ENCODE measurements at regions not wholly inside any gene's neighbourhood (a gene's known extent, or its start where the extent isn't known, plus 50 kb on each side); places are given as distances from the start of the nearest gene placed in this dataset.

DNA sequence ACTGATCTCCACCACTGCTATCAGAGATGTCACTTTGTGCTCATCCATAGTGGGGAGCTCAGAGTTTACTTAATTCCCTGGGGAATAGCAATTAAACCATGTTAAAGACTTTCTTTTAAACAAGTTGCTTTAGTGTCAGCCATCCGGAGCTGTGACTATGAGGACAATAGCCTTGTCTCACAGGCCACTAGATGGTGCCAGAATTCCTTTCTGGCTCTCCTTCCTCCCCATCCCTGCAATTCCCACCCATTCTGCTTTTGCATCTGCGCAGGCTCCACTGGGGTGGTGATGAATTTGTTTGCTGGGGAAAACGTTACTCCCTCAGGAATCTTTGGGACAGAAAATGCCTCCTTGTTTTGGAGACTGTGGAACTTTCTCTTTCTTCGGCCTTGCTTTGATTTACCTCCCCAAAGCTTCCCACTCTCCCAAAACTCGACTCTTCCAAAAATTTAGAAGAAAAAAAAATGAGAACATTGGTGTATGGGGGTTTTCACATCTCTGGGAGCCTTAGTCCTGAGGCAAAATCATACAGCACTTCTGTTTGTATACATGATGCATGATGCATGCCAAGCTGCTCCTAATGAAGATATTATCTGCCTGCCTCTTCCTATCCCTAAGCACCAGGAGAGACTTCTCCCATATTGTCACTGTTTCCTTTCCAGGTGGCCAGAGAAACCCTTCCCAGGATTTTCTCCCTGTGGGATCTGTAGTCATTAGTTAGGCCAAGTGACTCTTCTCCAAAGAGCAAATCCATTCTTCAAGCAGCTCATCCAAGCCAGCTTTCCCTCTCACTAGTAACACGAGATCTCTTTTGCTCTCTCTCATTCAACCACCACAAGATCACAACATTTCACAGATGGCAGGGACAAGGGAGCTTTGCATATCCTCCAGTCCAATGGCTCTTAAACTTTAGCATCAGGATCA is 466.1 kb downstream of the TLR4 start:
- peak; percentile 30 to 59 for DNase-seq (ENCODE audit: low read depth in 2 of 2)

DNA sequence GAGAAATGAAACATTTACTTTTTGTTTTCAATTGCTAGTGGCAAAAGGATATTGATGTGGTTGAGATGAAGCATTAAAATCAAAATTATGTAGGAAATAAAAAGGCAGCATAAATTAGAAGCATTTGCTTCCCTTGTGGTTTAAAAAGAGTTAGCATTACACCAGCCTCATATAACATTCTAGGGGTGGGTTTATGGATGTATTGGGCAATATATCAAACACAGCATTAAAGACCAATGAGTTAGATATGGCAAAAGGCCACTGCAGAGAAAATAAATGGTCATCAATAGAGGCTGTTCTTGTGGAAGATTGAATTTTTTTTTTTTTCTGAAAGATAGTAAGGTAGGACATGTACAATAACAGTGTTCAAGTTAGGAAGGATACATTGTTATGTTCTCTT is 473.0 kb downstream of the TLR4 start:
- DNase-seq (ENCODE audit: low read depth in 2 of 2): no peak

DNA sequence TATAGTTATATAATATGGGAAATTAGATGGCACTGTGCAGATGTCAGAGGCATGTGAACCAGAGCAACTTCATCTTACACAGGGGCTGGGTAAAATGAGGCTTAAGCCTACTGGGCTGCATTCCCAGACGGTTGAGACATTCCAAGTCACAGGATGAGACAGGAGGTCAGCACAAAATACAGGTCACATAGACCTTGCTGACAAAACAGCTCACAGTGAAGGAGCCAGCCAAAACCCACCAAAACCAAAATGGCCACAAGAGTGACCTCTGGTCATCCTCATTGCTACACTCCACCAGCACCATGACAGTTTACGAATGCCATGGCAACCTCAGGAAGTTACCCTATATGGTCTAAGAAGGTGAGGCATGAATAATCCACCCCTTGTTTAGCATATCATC is 479.4 kb downstream of the TLR4 start:
- DNase-seq (ENCODE audit: low read depth in 2 of 2): no peak

DNA sequence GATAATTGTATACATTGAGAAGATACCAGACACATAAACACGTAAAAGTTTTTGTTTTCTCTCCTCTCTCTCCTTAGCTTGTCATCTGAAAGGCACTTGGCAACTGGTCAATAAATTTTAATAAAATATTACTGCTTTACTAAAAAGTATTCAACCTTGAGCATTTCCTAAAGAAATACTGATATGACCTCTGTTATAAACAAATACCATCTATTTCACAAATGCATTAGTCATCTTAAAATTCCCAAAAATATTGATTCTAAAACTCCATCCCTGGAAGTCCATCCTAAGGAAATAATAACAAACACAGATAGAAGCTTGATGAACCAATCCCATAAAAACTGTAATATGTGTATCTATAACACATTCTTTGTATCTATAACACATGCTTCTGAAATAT is 483.2 kb downstream of the TLR4 start:
- DNase-seq (ENCODE audit: low read depth in 2 of 2): no peak

DNA sequence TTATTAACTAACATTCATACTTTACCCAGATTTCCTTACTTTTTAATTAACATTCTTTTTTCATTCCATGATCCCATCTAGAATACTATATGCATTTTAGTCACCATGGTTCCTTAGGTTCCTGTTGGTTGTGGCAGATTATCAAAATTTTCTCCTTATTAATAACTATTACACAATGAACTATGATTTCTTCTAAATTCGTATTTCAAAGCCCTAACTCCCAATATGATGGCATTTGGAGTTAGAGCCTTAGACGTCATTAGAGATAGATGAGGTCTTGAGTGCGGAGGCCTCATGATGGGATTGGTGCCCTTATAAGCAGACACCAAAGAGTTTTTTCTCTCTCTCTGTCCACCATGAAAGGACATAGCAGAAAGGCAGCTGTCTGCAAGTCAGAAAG is 485.4 kb downstream of the TLR4 start:
- DNase-seq (ENCODE audit: low read depth in 2 of 2): no peak

DNA sequence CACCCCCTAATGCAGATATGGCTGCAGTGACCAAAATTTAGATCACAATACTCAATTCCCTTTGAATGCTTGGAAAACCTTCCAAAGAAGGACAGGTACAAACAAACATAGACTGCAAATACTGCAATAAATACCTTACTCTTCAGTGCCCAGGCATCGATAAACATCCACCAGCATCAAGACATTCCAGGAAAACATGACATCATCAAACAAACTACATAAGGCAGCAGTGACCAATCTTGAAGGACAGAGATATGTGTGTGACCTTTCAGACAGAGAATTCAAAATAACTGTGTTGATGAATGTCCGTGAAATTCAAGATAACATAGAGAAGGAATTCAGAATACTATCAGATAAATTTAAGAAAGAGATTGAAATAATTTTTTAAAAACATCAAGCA is 488.6 kb downstream of the TLR4 start:
- no peak for DNase-seq (ENCODE audit: low read depth in 2 of 2)

DNA sequence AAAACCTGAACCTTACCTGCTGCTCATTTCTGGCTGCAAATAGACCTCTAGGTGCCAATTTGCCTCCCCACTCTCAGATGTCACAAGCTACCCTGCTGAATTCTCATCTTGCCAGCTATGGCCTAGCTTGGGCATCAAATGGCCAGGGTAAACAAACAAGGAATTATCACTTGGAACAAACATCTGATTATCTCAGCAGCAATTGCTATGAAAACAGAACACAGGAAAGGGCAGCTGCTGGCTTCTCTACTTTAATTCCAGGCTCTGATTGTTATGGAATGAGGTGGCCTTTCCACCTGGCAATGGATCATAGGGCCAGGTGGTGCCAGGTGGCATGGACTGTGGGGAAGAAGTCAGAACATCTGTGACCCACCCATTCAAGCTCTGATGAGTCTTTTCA is 505.1 kb downstream of the TLR4 start:
- DNase-seq (ENCODE audit: low read depth in 2 of 2): no peak

DNA sequence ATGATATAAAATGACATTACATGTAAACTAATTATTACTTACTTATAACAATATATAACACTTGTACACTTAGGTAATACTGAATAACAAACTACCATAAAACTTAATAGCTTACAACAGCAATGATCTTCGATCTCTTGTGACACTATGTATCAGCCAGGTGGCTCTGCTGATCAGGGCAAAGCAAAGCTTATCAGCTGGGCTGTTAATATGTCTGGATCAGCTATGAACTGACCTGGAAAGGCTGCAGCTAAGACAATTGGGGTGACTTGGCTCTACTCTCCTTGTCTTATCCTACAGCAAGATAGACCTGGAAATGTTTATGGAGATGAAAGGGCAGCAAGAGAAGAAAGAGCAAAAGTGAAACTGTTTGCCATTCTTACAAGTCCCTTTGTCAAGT is 511.3 kb downstream of the TLR4 start:
- no peak for DNase-seq (ENCODE audit: low read depth in 2 of 2)

DNA sequence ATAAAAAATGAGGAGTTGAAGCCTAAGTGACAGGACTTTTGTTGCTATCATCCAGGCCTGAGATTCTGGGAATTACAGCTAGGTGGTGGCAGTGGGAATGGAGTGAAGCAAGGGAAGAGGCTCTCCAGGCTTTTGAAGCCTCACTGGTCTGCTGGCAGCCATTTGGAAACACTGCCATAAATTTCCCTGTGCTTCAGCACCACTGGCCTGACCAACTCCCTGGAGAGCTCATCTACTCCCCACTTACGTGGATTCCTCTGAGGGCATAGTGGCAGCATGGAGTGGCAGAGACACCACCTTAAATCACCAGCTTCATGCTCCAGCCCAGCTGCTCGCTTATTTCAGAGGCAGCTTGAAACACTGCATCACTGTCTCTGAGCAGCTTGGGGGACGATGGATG is 518.2 kb downstream of the TLR4 start:
- no peak for DNase-seq (ENCODE audit: low read depth in 2 of 2)

DNA sequence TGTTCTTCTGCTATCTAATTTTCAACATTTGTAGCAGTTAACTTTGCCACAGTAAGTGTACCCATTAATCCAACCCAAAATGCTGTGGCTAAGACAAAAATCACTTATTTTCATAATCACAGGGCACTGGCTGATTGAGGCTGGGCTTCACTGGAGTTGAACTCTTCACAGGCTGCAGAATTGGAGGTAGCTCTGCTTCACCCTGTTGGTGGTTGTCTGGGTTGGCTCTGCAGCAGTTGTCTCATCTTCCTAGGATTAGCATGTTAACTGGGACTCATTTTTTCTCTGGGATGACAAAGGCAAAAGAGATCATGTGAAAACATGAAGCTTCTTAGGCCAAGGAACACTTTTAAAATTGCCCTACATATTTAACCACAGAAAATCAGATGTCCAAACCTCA is 518.9 kb downstream of the TLR4 start:
- no peak for DNase-seq (ENCODE audit: low read depth in 2 of 2)

DNA sequence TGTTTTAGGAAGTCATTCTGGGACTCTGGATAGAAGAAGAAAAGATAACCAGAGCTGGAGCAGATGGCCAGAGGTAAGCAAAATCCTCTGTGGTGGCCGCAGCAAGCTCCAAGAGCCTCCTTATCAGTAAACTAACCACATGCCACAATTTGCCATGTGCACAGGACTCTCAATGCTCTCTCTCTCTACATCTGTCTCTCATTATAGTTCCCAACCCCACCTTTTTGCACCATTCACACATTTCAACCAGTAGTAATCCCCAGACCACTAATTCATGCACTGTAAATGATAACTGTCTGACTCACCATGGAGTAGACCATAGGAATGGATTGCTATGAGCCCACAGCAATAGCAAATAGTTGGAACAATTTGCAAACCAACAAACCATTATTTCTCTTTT is 526.1 kb downstream of the TLR4 start:
- no peak for DNase-seq (ENCODE audit: low read depth in 2 of 2)

DNA sequence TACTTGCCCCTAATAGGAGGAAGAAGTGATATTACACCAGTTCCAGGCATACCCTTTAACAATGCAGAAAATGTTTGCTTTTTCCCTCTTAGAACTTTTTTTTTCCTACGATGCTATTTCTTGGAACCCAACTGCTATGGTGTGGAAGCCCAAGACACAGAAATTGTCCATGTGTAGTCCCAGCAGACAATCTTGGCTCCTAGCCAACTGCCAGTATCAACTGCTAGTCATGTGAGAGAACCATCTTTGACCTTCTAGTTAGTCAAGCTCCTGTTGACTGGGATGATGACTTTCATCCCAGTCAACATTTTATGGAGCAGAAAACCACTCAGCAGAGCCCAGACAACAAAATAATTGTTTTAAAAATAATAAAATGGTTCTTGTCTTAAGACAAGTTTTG is 532.4 kb downstream of the TLR4 start:
- DNase-seq (ENCODE audit: low read depth in 2 of 2): no peak

DNA sequence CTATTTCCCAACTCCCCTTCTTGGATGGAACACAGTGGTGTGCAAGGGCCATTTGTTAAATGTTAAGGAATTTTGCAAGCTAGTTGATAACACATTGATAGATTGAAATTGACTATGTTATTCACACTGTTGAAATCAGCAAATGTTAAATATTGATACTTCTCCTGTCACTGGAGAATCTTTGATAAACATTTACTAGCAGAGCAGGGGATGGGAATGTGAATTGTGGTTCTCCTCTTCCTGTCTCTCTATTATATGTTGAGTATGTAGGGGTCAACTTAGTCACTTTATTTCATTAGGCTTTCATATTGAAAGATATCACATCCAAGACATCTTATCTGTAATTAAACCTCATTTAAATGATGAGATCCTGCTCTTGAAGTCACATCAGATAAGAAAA is 533.9 kb downstream of the TLR4 start:
- no peak for DNase-seq (ENCODE audit: low read depth in 2 of 2)

DNA sequence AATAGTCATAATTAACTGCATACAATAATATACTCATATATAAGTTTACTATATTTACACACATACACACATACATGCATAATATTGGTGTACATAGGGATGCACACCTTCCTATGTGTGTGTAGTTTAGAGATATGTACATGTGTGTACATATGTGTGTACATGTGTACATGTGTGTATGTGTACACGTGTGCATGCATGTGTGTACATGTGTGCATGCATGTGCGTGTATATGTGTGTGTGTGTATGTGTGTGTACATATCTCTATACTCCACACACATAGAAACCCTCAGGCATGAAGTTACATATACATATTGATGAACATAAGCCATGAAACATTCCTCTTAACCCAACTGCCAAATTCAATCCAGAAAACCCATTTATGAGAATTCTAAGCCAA is 547.8 kb downstream of the TLR4 start:
- DNase-seq (ENCODE audit: low read depth in 2 of 2): no peak

DNA sequence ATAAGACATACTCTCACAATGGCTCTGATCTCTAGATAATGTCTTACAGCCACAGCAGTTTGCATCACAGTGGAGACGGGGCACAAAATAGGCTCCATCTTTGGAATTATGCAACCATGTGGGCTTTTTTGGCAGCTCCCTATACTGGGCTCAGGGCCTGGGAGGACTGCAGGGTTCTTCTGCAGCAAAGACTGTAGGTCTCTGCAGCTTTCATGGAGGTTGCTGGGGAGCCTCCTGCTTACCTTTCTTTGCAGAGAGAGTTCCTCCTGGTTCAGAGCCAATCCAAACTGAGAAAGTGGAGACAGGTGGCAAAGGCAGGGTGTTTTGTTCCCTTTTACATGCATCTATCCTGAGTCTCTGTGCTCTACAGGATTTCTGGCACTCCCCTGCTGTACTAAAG is 558.0 kb downstream of the TLR4 start:
- DNase-seq (ENCODE audit: low read depth in 2 of 2): no peak

DNA sequence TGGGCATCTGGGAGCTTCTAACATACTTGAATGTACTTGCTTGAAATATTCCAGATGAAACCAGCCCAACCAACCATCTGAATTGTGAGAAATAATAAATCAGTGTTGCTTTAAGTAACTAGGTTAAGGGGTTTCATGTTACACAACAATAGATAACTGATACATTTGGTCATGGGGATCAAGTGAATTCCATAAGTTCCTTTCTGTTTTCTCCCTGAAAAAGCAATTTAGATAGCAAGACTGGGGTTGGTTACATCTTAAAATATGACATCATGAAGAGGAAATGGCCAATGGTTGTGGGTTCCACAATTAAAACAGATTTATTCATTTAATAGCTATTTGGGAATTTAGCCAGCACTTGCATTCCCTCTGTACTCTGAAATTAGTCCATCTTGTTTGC is 559.7 kb downstream of the TLR4 start:
- no peak for DNase-seq (ENCODE audit: low read depth in 2 of 2)

DNA sequence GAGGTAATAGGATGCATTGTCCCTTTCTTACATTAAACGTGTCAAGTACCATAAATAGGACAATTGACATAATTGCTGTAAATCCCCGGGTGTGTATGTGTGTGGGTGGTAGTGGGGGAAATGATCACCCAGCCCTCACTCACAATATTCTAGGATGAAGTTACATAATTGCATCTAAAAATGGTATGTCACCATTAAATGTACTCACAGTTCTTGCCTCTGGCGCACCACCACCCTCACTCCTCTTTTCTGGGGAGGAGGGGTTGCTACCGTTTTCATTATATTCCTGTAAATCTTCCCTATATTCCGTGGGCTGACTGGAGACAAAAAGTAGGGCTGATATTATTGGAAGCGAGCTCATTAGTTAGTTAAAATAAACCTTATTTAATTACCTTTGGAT is 563.8 kb downstream of the TLR4 start:
- DNase-seq (ENCODE audit: low read depth in 2 of 2): no peak

DNA sequence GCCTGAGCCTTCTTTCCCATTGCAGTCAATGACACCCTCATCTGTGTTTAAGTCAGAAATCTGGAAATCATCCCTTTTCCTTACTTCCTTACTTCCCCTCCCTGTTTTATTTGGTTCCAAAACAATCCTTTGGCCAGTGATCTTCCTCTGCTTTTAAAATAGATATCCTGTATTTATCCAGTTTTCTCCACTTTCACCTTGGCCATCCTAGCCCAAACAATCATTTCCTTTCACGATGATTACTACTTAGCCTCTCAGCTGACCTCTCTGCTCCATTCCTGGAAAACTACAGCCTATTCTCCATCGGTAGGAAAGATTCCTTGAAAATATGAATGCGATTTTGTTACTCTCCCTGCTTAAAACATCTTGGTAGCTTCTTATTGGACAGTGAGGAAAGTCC is 565.4 kb downstream of the TLR4 start:
- no peak for DNase-seq (ENCODE audit: low read depth in 2 of 2)

DNA sequence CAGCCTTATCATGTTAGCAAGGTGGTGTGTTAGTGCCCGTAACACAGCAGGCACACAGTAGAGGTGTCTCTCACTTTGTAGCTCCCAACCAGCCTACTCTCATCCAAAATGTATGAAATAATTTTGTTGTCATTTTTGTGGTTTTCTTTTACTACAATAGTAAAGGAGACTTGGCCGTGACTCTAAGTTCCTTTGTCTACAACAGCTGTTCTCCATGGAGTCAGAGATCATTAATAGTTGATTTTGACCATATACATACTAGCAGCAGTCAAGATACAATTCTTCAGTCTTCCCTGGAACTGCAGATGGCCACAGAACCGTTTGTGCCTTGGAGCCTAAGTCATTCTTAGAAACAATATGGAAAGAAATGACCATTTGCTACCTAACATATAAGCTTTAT is 567.1 kb downstream of the TLR4 start:
- DNase-seq (ENCODE audit: low read depth in 2 of 2): no peak

DNA sequence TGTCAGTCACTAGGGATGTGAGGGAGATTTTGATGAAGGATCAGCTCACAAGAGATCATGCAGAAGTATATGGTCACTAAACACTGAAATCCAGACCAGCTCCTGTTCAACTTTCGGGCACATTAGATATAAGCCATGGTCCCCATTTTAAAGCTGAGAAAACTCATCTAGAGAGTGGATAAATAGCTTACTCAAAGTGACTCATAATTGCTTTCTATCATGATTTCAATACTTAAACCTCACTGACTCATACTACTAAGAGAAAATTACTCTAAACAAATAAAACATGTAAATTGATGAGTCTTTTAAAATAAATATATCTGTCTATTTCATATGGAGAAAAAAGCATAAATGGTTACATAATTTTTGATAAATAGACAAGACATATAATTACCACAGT is 567.7 kb downstream of the TLR4 start:
- no peak for DNase-seq (ENCODE audit: low read depth in 2 of 2)

DNA sequence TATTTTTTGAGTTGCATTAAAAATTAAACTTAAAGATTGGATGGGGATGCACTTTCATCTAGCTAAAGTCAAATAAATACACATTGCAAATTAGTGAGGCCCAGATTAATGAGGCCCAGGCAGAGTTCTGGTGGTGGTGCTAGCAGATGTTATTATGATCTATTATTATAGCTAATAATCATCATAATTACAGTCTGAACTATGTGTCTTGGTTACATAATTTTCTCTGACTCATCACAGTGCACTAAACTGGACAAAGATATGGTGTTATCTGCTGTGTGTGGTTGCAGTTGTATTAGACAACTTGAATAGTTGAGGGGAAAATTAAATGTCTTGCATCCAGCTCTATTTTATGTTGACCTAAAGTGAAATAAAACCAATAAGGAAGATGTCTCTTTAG is 568.8 kb downstream of the TLR4 start:
- no peak for DNase-seq (ENCODE audit: low read depth in 2 of 2)

DNA sequence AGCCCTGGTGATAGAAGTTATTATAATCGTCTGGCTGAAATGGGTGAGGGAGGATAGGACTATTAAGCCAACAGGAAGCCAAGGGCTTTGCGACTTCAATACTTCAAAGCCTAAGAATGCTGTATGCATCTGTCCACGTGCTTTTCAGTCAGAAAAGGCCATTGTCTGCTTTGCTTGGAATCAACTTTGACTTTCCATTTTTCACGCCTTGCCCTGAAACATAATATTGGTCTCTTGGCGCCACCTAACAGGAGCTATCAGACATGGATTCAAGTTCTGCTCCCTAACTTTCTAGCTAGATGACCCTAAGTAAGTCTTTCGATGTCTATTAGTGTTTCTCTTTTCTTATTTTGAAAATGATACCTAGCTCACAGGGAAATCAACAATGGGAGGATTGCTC is 572.6 kb downstream of the TLR4 start:
- DNase-seq (ENCODE audit: low read depth in 2 of 2): no peak

DNA sequence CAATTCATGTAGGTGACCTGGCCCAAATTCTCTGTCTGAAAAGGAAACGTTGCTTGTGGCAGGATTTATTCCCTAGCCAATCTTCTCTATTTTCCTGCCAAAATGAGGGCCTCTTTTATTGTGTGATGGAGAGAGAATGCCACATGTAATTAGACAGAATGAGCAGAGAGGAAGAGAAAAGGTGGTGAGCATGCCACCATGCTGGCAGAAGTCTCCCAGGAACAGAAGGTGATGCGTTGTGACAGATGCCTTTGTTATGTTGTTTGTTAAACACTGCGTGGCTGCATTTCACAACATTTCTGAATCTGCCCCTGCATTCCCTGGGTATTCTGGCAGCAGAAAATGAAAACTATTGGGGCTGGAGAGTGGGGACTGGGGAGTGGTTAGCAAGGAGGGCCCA is 577.6 kb downstream of the TLR4 start:
- DNase-seq (ENCODE audit: low read depth in 2 of 2): no peak

DNA sequence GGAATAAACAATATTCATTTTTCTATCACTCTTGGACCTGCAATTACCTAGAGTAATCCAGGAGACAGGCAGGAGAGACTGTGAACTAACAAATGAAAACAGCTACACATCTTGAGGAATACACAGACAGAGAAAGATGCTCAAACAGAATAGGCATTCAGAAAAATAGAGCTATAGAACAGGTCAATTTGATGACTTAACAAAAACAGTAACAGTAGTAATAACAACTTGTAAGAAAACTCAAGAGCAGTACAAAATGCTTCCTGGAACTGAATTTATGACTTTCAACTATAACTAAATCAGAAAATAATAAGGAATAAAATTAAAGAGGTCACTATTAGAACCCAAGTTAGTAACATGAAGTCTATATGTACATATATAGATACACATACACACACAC is 579.3 kb downstream of the TLR4 start:
- DNase-seq (ENCODE audit: low read depth in 2 of 2): no peak
